GM18499 (cell line): ENCODE measurements at regions not wholly inside any gene's neighbourhood (a gene's known extent, or its start where the extent isn't known, plus 50 kb on each side); places are given as distances from the start of the nearest gene placed in this dataset.

Experiments used
- ATAC-seq: cut with Tn5 transposase; IDR thresholded peaks from one replicate; pipeline ENCODE4 v1.9.1; 2021; ENCODE audit warnings: moderate number of reproducible peaks; ENCODE audit not compliant: insufficient read depth, unreplicated experiment

DNA sequence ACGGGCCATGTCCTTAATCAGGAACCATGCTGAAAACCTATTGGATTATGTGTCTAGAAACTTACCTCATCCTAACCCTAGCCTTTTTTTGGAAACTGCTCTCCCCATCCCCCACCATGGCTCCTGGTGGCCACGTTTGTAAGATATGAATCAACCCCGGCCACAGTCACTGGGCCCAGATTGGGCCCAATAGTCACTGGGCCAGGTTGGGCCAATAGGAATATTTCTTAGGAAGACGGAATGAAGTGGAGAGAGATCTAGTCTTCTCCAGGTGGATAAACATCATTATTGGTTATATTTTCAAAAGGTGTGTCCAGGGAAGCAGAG lies 468.7 kb downstream of the ARHGEF28 start:
- ATAC-seq = no peak

- no peak for ATAC-seq
Observed at GRCh38 chr5:74094096-74094781, 468.2 kb downstream of the ARHGEF28 start.

DNA sequence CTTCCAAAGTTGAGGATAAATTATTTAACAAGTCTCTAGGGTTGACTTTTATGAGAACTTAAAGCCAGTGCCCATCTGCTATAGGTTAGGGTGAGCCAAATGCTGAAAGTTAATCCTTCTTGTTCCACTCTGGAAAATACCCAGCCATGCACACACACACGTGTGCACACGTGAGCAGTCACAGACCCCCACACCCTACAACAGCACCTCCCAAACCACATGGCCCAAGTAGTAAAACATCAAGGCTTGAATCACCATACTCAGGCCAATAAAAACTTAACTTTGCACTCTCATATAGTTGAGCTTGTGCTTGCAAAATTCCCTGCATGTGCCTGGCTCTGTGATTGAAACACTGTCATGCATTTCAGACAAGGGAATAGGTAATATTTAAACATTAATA lies 467.6 kb downstream of the ARHGEF28 start:
- no peak for ATAC-seq

- no peak for ATAC-seq
Observed at GRCh38 chr5:74092766-74093165, 466.8 kb downstream of the ARHGEF28 start.

- no peak for ATAC-seq
Observed at GRCh38 chr5:74085782-74086181, 459.8 kb downstream of the ARHGEF28 start.

GRCh38 chr5:74085186-74085585 lies 459.2 kb downstream of the ARHGEF28 start:
- no peak for ATAC-seq

- no peak for ATAC-seq
Observed at GRCh38 chr5:74083096-74083791, 457.2 kb downstream of the ARHGEF28 start.

- no peak for ATAC-seq
Observed at GRCh38 chr5:74082512-74083055, 456.6 kb downstream of the ARHGEF28 start.

- ATAC-seq = no peak
Observed at GRCh38 chr5:74081126-74081525, 455.1 kb downstream of the ARHGEF28 start.

- ATAC-seq = no peak
Observed at GRCh38 chr5:74079971-74080556, 454.1 kb downstream of the ARHGEF28 start.

DNA sequence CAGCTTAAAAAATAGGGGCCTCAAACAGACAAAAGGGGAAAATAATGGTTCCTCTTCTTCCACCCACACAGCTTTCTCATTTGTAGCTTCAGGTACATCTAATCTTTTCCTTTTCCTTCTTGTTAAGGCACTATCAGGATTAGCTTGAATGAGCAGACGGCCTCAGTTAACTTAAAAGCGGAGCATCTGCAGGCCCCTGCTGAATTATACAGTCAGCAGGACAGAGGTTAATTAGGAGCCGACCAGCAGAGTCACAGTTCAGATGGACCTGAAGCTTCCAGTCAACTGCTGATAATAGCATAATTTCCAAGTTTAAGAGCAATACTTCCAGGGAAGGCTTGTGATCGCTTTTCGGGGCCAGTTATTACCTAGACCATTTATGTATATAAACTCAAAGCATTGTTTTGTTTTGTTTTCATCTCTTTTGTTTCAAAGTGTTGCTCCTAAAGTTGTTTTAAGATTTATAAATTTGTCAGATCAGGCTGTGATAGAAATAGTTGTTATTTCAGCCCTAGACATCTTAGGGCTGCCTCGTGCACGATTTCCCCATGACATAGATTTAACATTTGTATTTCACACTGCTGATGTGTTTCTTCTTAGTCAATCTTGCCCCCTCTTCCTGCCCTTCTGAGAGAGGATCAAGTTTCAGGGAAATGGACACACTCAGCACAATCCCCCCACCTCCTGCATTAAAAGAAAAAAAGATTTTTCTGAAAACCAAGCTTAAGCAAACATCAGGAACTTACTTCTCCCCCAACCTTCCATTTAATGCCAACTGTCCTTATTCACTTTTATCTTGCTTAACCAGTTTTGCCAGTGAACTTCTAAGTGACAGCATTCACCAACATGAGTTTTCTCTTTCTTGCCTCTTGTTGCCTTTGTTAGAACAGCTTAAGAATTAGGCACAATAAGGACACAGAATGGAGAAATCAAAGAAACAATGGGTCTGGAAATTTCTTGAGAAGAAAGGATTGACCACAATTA lies 449.8 kb downstream of the ARHGEF28 start:
- no peak for ATAC-seq

- no peak for ATAC-seq
Observed at GRCh38 chr5:74074111-74074510, 448.1 kb downstream of the ARHGEF28 start.

- ATAC-seq = no peak
Observed at GRCh38 chr5:74073257-74073656, 447.3 kb downstream of the ARHGEF28 start.

DNA sequence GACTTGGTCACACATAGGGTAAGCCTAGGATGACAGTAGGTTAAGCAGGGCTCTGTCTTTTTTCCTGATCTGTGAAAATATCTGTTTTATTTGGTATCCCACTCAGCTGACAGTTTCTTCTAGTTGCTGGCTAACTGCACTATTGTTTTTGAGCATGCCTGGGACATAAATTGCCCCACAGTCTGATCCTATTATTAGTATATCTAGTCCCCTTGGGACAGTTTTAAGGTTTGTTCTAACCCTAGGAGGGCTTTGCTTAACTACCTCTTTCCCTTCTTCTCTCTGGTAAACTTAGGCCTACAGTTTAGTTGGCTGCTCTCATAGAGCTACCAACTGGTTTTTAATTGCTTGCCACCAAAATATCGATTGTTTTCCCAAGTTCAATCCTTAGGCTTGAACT lies 446.6 kb downstream of the ARHGEF28 start:
- no peak for ATAC-seq

DNA sequence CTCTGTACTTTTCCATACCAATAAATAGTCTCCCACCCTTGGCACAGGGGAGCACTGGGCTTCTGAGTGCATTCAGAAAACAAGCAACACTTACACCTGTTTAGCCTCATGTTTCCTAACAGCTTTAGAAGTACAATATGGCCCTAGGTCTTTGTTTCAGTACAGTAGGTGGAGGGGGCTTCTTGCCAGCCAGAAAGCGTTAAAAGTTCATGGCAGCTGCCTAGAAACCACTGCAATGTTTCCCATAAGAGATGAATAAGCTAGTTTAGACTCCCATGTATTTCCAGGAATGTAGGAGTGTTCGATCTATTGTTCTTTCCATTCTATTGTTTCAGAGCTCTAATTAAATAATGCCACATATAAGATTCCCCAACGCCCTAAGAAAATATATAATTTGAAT lies 444.8 kb downstream of the ARHGEF28 start:
- ATAC-seq = no peak

GRCh38 chr5:74069741-74070140 lies 443.7 kb downstream of the ARHGEF28 start:
- ATAC-seq = no peak

DNA sequence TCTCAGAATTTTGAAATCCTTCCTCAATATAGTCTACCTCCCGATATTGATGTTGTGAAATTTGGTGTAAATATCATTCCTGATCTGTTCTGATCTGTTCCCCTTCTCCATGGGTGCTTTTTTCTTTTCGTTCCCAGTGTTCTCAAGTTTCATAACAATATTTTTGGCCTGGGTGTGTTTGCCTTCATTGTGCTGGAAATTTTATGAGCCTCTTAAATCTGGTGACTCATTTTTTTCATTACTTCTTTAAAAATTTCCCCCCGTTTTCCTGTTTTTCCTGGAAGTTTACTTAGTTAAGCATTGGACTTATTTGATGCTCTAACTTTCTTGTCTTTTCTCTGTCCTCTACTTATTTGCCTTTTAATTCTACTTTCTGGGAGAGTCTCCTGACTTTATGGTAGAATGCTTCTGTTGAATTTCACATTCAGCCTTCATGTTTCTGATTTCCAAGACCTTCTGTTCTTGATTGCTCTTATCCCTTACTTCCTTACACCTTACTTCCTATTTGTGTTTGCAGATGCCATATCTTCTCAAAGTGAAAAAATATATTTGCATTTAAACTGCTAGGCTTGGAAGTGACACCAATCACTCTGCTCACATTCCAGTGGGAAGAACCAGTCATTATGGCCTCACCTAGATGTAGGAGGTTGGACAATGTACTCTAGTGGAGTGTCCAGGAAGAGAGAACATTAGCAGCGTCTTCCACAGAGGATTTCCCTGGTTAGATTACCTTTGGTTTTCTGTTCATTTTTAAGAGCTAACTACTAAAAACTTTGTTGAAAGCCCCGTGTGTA lies 441.9 kb downstream of the ARHGEF28 start:
- no peak for ATAC-seq

GRCh38 chr5:74064911-74065310 lies 438.9 kb downstream of the ARHGEF28 start:
- no peak for ATAC-seq

DNA sequence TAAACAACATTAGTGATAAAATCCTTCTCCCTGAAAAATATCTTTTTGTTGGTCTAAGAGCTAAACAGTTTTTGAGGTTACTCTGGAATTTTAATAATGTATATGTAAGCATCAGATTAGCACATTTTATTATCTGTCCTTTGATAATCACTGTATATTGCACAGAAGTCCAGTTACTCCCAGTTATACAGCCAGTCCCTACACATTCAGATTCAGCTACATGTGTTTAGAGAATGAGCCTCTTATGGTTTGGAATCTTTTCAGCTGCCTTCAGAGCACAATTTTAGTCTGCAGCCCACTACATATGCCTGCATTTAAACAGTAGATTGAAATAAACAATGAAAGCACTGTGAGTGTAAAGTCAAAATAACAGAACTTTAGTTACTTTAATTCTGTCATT lies 438.2 kb downstream of the ARHGEF28 start:
- no peak for ATAC-seq

DNA sequence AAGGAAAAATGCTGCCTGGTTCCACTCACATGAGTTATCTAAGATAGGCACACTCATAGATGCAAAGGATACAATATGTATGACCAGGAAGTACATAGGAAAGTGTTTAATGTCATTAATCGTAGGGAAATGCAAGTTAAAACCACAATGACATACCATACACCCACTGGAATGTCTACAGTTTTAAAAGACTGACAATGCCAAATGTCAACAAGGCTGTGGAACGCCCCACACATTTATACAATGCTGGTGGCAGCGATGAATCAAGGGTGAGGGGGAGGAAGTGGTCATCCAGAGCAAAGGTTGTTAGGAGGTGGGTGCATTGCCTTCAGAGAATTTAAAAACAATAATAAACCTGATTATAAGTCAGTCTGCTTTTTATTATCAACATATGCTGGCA lies 437.8 kb downstream of the ARHGEF28 start:
- ATAC-seq = no peak
